Neutrophil (primary cell): ENCODE measurements at regions not wholly inside any gene's neighbourhood (a gene's known extent, or its start where the extent isn't known, plus 50 kb on each side); places are given as distances from the start of the nearest gene placed in this dataset.

Experiments used
- H3K27ac ChIP-seq: fragments of 200-600 bp; sonication (generic); 2 replicates; pipeline ENCODE4 v1.5.1; 2016; ENCODE audit warnings: mild to moderate bottlenecking, moderate library complexity
- H3K27me3 ChIP-seq: fragments of 200-600 bp; sonication (generic); 2 replicates; pipeline ENCODE4 v1.6.0; 2016; ENCODE audit warnings: mild to moderate bottlenecking
- H3K36me3 ChIP-seq: fragments of 200-600 bp; sonication (generic); 2 replicates; pipeline ENCODE4 v1.5.1; 2017
- H3K4me1 ChIP-seq, 2 experiments: fragments of 200-600 bp in 1 of 2; sonication (generic) in 1 of 2; 1 replicate in 1 of 2; 2 replicates in 1 of 2; pipeline versions ENCODE4 v1.5.1 to v1.6.1; 2013 to 2016; ENCODE audit warnings: low read depth in 1 of 2, low read length in 1 of 2, mild to moderate bottlenecking in 1 of 2, moderate library complexity in 1 of 2; ENCODE audit not compliant: control insufficient read depth in 1 of 2, insufficient read depth in 1 of 2
- H3K4me3 ChIP-seq, 2 experiments: fragments of 200-600 bp in 1 of 2; sonication (generic) in 1 of 2; 1 replicate in 1 of 2; 2 replicates in 1 of 2; pipeline ENCODE4 v1.5.1; 2013 to 2016; ENCODE audit warnings: low read depth in 1 of 2, low read length in 1 of 2, mild to moderate bottlenecking in 1 of 2, moderate library complexity in 1 of 2
- H3K9me3 ChIP-seq: fragments of 200-600 bp; sonication (generic); 2 replicates; pipeline ENCODE4 v1.5.1; 2016
- CTCF ChIP-seq: fragments of 200-600 bp; sonication (generic); IDR thresholded peaks from 2 replicates; pipeline ENCODE4 v1.5.1; 2016; ENCODE audit warnings: antibody characterized with exemption

DNA sequence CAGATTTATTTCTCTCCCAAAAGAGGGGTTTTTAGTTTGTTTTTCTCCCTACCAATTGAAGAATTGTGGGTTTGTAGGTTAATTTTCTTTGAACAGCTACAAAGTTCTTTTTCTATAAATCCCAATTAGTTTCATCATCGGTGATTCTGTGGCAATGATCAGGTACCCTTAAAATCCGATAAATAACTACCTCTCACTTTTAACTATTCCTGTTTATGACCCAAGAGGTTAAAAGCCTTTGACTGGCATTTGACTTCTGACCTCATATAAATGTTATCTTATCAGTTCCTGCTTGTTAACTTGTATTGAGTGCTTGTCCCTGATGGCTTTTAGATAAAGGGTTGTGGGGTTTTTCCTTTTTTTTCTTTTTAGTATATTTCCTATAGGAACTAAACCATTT is 124.4 kb upstream of the TMEM161B start:
- H3K27me3 ChIP-seq = no peaks in the 10 kb centered on the region
- no peak for TF ChIP-seq CTCF
- H3K27ac ChIP-seq = no peak overlapping the region
- H3K9me3 ChIP-seq = no peaks in the 10 kb centered on the region
- H3K4me1 ChIP-seq = no peaks in the 10 kb centered on the region
- H3K36me3 ChIP-seq = no peaks in the 10 kb centered on the region
- H3K4me3 ChIP-seq = no peak overlapping the region

DNA sequence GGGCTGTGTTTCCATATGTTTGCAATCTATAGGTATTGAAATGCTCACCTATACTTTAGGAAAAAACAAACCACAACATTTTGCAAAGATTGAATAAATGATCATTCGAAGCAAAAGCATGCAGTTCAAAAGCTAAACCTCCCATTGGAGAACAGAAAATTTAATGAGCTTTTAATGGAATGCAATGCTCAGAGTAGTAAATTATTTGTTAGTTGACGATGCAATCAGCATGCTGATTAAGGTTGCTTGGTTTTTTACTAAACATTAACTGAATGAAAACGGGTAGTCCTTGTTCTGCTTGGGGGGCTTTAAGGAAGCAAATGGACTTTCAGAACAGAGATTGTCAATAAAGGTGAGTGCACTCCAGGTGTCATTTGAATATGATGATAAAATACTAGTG is 123.3 kb upstream of the TMEM161B start:
- H3K36me3 ChIP-seq = no peaks in the 10 kb centered on the region
- no peak for TF ChIP-seq CTCF
- no peak overlapping the region for H3K4me3 ChIP-seq
- no peaks in the 10 kb centered on the region for H3K9me3 ChIP-seq
- H3K4me1 ChIP-seq = no peaks in the 10 kb centered on the region
- no peak overlapping the region for H3K27ac ChIP-seq
- H3K27me3 ChIP-seq = no peaks in the 10 kb centered on the region

GRCh38 chr5:88391116-88391515 is 122.5 kb upstream of the TMEM161B start:
- Histone ChIP-seq H3K4me1 (no peaks in the 10 kb centered on the region), H3K9me3 (no peaks in the 10 kb centered on the region), H3K4me3 (no peak overlapping the region), H3K27ac (no peak overlapping the region), H3K27me3 (no peaks in the 10 kb centered on the region), H3K36me3 (no peaks in the 10 kb centered on the region)
- TF ChIP-seq CTCF = no peak

DNA sequence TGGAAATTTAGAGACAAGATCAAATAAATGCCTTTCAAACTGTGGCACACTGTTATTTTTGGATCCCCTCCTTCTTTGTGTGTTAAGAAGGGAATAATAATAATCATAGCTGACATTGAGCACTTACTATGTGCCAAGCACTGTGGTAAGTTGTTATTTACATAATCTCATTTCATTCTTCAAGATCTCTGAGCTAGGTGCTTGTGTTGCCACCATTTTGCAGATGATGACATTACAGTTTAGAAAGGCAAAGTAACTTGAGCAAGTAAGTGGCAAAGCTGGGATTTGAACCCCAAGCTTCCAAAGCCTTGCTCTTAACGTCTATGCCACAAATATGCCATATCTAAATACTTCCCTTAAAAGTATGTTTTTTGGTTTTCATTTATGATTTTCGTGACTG is 121.8 kb upstream of the TMEM161B start:
- Histone ChIP-seq H3K27ac (no peak overlapping the region), H3K9me3 (no peaks in the 10 kb centered on the region), H3K4me3 (no peak overlapping the region), H3K27me3 (no peaks in the 10 kb centered on the region), H3K4me1 (no peaks in the 10 kb centered on the region), H3K36me3 (no peaks in the 10 kb centered on the region)
- no peak for TF ChIP-seq CTCF

GRCh38 chr5:88390096-88390441 is 121.4 kb upstream of the TMEM161B start:
- H3K27me3 ChIP-seq = no peaks in the 10 kb centered on the region
- H3K9me3 ChIP-seq = no peaks in the 10 kb centered on the region
- H3K36me3 ChIP-seq = no peaks in the 10 kb centered on the region
- H3K4me1 ChIP-seq = no peaks in the 10 kb centered on the region
- no peak for TF ChIP-seq CTCF
- H3K4me3 ChIP-seq = no peak overlapping the region
- H3K27ac ChIP-seq = no peak overlapping the region
